Epidermal melanocyte (primary cell): ENCODE measurements at regions not wholly inside any gene's neighbourhood (a gene's known extent, or its start where the extent isn't known, plus 50 kb on each side); places are given as distances from the start of the nearest gene placed in this dataset.
"Not testable (repeated sequence)": the region's sequence is repeated elsewhere in the genome, so short reads cannot be mapped to it uniquely, and the experiment has no call there.

Experiments
- DNase-seq: peaks from one replicate; pipeline ENCODE4 v3.0.0; 2011; ENCODE audit warnings: low spot score; ENCODE audit not compliant: insufficient read length

- no peak for DNase-seq
These were observed 155.5 kb downstream of the MTX2 start for GRCh38 chr2:176424746-176425145.

- DNase-seq: no peak
These were observed 158.3 kb downstream of the MTX2 start for GRCh38 chr2:176427549-176427948.

GRCh38 chr2:176428944-176429469 is 159.8 kb downstream of the MTX2 start:
- DNase-seq: not testable (repeated sequence)

- DNase-seq: no peak
These were observed 163.2 kb downstream of the MTX2 start for GRCh38 chr2:176432434-176432833.

GRCh38 chr2:176435729-176436128 is 166.5 kb downstream of the MTX2 start:
- no peak for DNase-seq

- no peak for DNase-seq
These were observed 174.7 kb downstream of the MTX2 start for GRCh38 chr2:176443946-176444345.

- no peak for DNase-seq
These were observed 176.7 kb downstream of the MTX2 start for GRCh38 chr2:176445956-176446355.

GRCh38 chr2:176446718-176447414 is 177.6 kb downstream of the MTX2 start:
- no peak for DNase-seq

GRCh38 chr2:176447616-176448015 is 178.4 kb downstream of the MTX2 start:
- DNase-seq: no peak

- no peak for DNase-seq
These were observed 180.6 kb downstream of the MTX2 start for GRCh38 chr2:176449852-176450251.

- DNase-seq: no peak
These were observed 184.5 kb downstream of the MTX2 start for GRCh38 chr2:176453784-176454183.

GRCh38 chr2:176454893-176455815 is 185.9 kb downstream of the MTX2 start:
- DNase-seq: peak; percentile 28

- peak; percentile 44 for DNase-seq
These were observed 186.6 kb downstream of the MTX2 start for GRCh38 chr2:176455816-176456291.

- no peak for DNase-seq
These were observed 188.2 kb downstream of the MTX2 start for GRCh38 chr2:176457481-176457880.

- DNase-seq: no peak
These were observed 192.0 kb downstream of the MTX2 start for GRCh38 chr2:176461098-176461808.

- DNase-seq: no peak
These were observed 192.8 kb downstream of the MTX2 start for GRCh38 chr2:176461809-176462670.

GRCh38 chr2:176463546-176463945 is 194.3 kb downstream of the MTX2 start:
- DNase-seq: no peak

GRCh38 chr2:176464886-176465564 is 195.8 kb downstream of the MTX2 start:
- DNase-seq: no peak

GRCh38 chr2:176466918-176467452 is 197.7 kb downstream of the MTX2 start:
- DNase-seq: no peak

- DNase-seq: no peak
These were observed 198.4 kb downstream of the MTX2 start for GRCh38 chr2:176467595-176467994.
